SIG-M5 treated with dmso at 0.1 percent for 504 hours (cell line): ENCODE measurements at regions not wholly inside any gene's neighbourhood (a gene's known extent, or its start where the extent isn't known, plus 50 kb on each side); places are given as distances from the start of the nearest gene placed in this dataset.

Experiments used
- DNase-seq: peaks from one replicate; lab custom pipeline; 2025; ENCODE audit not compliant: unreplicated experiment; lab: John Stamatoyannopoulos, UW

- peak; percentile 27 for DNase-seq
Observed at GRCh38 chr16:74035816-74036215, 260.8 kb upstream of the PSMD7 start.

GRCh38 chr16:74034862-74035261 lies 261.8 kb upstream of the PSMD7 start:
- peak; percentile 25 for DNase-seq

GRCh38 chr16:74034200-74034599 lies 262.4 kb upstream of the PSMD7 start:
- DNase-seq: no peak

GRCh38 chr16:74033441-74033995 lies 263.1 kb upstream of the PSMD7 start:
- DNase-seq: no peak

- no peak for DNase-seq
Observed at GRCh38 chr16:74031551-74031950, 265.1 kb upstream of the PSMD7 start.

- no peak for DNase-seq
Observed at GRCh38 chr16:74030000-74030706, 266.5 kb upstream of the PSMD7 start.

- no peak for DNase-seq
Observed at GRCh38 chr16:74029115-74029792, 267.4 kb upstream of the PSMD7 start.

GRCh38 chr16:74026373-74027281 lies 270.0 kb upstream of the PSMD7 start:
- no peak for DNase-seq

GRCh38 chr16:74024953-74025352 lies 271.7 kb upstream of the PSMD7 start:
- no peak for DNase-seq

GRCh38 chr16:74020095-74020670 lies 276.4 kb upstream of the PSMD7 start:
- no peak for DNase-seq

- DNase-seq: no peak
Observed at GRCh38 chr16:74019612-74020011, 277.0 kb upstream of the PSMD7 start.

GRCh38 chr16:74015953-74016352 lies 280.7 kb upstream of the PSMD7 start:
- no peak for DNase-seq

GRCh38 chr16:73998707-73999106 lies 297.9 kb upstream of the PSMD7 start:
- no peak for DNase-seq

- no peak for DNase-seq
Observed at GRCh38 chr16:73997971-73998370, 298.6 kb upstream of the PSMD7 start.

GRCh38 chr16:73997340-73997711 lies 299.3 kb upstream of the PSMD7 start:
- no peak for DNase-seq

GRCh38 chr16:73996624-73997339 lies 299.8 kb upstream of the PSMD7 start:
- no peak for DNase-seq

- DNase-seq: no peak
Observed at GRCh38 chr16:73993878-73994277, 302.7 kb upstream of the PSMD7 start.

GRCh38 chr16:73978407-73978784 lies 318.2 kb upstream of the PSMD7 start:
- DNase-seq: no peak

GRCh38 chr16:73976644-73977043 lies 320.0 kb upstream of the PSMD7 start:
- DNase-seq: no peak

GRCh38 chr16:73973174-73973573 lies 323.4 kb upstream of the PSMD7 start:
- DNase-seq: no peak
